RWPE1 (cell line): ENCODE measurements at regions not wholly inside any gene's neighbourhood (a gene's known extent, or its start where the extent isn't known, plus 50 kb on each side); places are given as distances from the start of the nearest gene placed in this dataset.

Experiments used
- CTCF ChIA-PET: fragments of 350-600 bp; sonication (Branson Sonifier 250); formaldehyde crosslinking; extraction: SDS; loops from one replicate; lab custom pipeline; 2021; lab: Yijun Ruan, JAX
- POLR2A ChIA-PET: fragments of 400-600 bp; formaldehyde crosslinking; extraction: SDS; loops from one replicate; lab custom pipeline; 2020; ENCODE audit warnings: antibody characterized with exemption; ENCODE audit not compliant: low non-redundant PET; lab: Yijun Ruan, JAX
- DNase-seq: peaks from one replicate; pipeline ENCODE4 v3.0.0; 2012; ENCODE audit warnings: low spot score
- H3K27ac ChIP-seq: fragments of 450-650 bp; 2 replicates; pipeline ENCODE4 v1.5.1; 2017
- CTCF ChIP-seq: fragments of 450-650 bp; conservative IDR thresholded peaks from 2 replicates; pipeline ENCODE4 v1.5.1; 2017; ENCODE audit warnings: low read depth, mild to moderate bottlenecking

DNA sequence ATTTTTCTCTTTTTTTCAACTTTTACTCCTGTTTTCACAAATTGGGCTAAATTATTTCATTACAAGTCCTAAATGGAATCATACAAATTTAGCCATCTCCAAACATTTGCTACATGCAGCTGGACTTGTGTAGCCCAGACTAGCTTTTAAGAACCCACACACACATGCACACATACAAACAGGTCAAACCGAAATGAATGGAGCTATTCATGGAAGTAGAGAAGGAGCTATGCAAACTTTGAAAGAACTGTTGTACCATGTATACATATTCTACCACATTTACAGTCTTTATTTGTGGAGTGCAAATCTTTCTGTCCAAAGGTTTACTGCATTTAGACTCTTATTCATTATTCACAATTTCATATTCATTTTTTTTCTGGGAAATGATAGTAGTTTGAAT lies 189.1 kb upstream of the RNPC3 start:
- no peak for TF ChIP-seq CTCF
- no peak overlapping the region for H3K27ac ChIP-seq
- ChIA-PET CTCF (no interaction called here), POLR2A (no interaction called here)
- DNase-seq, result no peak

- no peak for TF ChIP-seq CTCF
- H3K27ac ChIP-seq, result no peak overlapping the region
- CTCF ChIA-PET, result no interaction called here
- DNase-seq, result no peak
- POLR2A ChIA-PET, result no interaction called here
Observed at GRCh38 chr1:103333141-103333540, 192.4 kb upstream of the RNPC3 start.

GRCh38 chr1:103327054-103327719 lies 198.3 kb upstream of the RNPC3 start:
- no peak for DNase-seq
- ChIA-PET CTCF (no interaction called here), POLR2A (no interaction called here)
- no peak overlapping the region for H3K27ac ChIP-seq
- TF ChIP-seq CTCF, result no peak

DNA sequence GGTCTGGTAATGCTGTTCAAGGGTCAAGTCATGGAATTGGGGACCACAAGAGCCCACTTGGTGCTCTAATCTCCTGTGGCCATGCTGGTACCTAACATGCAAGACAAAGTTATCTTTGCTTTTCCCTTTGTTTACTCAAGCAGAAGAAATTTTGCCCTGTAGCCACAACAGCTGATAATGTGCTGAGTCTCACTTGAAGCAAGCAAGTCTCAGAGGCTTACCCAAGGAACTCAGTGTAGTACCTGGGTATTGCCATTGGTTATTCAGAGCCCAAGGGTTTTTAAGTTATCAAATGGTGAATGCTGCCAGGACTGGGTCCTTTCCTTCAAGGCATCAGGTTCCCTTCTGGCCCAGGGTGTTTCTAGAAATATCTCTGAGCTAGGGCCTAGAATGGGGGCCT lies 198.9 kb upstream of the RNPC3 start:
- DNase-seq, result no peak
- TF ChIP-seq CTCF, result no peak
- no peak overlapping the region for H3K27ac ChIP-seq
- ChIA-PET POLR2A (no interaction called here), CTCF (no interaction called here)

DNA sequence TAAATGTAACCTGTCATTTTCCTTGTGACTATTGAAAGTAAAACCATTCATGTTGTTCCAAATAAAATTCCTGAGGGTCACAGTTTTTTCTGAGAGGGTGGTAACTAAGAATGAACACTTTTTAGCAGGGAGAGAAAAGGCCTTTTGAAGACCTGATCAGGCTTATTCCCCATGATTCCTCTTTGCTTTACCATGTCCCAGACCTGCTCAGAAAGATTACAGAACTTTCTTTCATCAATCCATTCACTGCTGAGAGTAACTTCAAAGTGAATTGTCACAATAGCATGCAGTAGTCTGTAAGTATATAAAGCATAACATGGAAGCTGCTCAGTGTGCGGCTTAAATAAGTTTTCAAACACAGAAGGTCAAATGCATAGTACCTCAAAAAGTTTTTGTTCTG lies 201.5 kb upstream of the COL11A1 start:
- CTCF ChIA-PET, result no interaction called here
- DNase-seq, result no peak
- no peak for TF ChIP-seq CTCF
- H3K27ac ChIP-seq, result no peak overlapping the region
- POLR2A ChIA-PET, result no interaction called here

- CTCF ChIA-PET, result no interaction called here
- no peak overlapping the region for H3K27ac ChIP-seq
- no peak for DNase-seq
- TF ChIP-seq CTCF, result no peak
- POLR2A ChIA-PET, result no interaction called here
Observed at GRCh38 chr1:103307751-103308150, 199.4 kb upstream of the COL11A1 start.
